Kidney (tissue), 13 donors: ENCODE measurements at regions not wholly inside any gene's neighbourhood (a gene's known extent, or its start where the extent isn't known, plus 50 kb on each side); places are given as distances from the start of the nearest gene placed in this dataset.
"Not testable (repeated sequence)": the region's sequence is repeated elsewhere in the genome, so short reads cannot be mapped to it uniquely, and the experiment has no call there.

Experiments used
- DNase-seq, 5 donors: peaks; one replicate each; pipeline ENCODE4 v3.0.0-alpha.2; 2013 to 2020
- FAIRE-seq: peaks from 2 replicates; lab custom pipeline; 2012; peaks lifted over from hg19 to GRCh38; lab: Jason Lieb, UNC
- H3K27ac ChIP-seq, 2 donors: one replicate each; pipeline ENCODE4 v1.7.0; 2013; ENCODE audit warnings: low read depth in 2 of 2, low read length in 2 of 2, inconsistent platforms in 1 of 2
- H3K27me3 ChIP-seq: one replicate; pipeline ENCODE4 v1.7.1; 2013; ENCODE audit warnings: low read length, inconsistent platforms; ENCODE audit not compliant: control insufficient read depth, insufficient read depth
- H3K36me3 ChIP-seq, 3 donors: one replicate each; pipeline versions ENCODE4 v1.7.0 to v1.7.1; 2013; ENCODE audit warnings: low read length in 3 of 3, control low read depth in 1 of 3, inconsistent platforms in 1 of 3; ENCODE audit not compliant: insufficient read depth in 3 of 3, control insufficient read depth in 2 of 3
- H3K4me1 ChIP-seq, 3 donors: one replicate each; pipeline versions ENCODE4 v1.7.0 to v1.7.1; 2013; ENCODE audit warnings: low read length in 3 of 3, inconsistent platforms in 1 of 3, low read depth in 1 of 3; ENCODE audit not compliant: control insufficient read depth in 2 of 3, insufficient read depth in 2 of 3
- H3K4me3 ChIP-seq, 3 donors: one replicate each; pipeline versions ENCODE4 v1.7.0 to v1.8.1; 2013; ENCODE audit warnings: low read length in 3 of 3, control low read depth in 1 of 3, inconsistent platforms in 1 of 3
- H3K9ac ChIP-seq, 3 donors: one replicate each; pipeline versions ENCODE4 v1.7.0 to v1.7.1; 2013; ENCODE audit warnings: low read length in 3 of 3, control low read depth in 1 of 3, inconsistent platforms in 1 of 3
- H3K9me3 ChIP-seq, 3 donors: one replicate each; pipeline versions ENCODE4 v1.7.0 to v1.7.1; 2013; ENCODE audit warnings: low read length in 3 of 3, control low read depth in 1 of 3, inconsistent platforms in 1 of 3; ENCODE audit not compliant: control insufficient read depth in 2 of 3, insufficient read depth in 1 of 3
- CTCF ChIP-seq: IDR thresholded peaks from 3 replicates; pipeline ENCODE4 v1.5.1; 2012; ENCODE audit warnings: mild to moderate bottlenecking, moderate library complexity, borderline replicate concordance; ENCODE audit not compliant: insufficient read depth; ENCODE audit errors: extremely low read depth
- intact Hi-C: fragments of 100-400 bp; cut with DNase I; formaldehyde crosslinking; loops from one replicate; pipeline ENCODE4 v1.11.1; 2022
- donor health status: control.
- donor health status: control.
- donor health status: control.
- donor health status: control.
- donor health status: control.
- donor health status: DM: yes; HTN: yes; CAD: no.
- donor health status: Normal renal cell carcinoma (clear cell type).

GRCh38 chr5:129284010-129284409, 176.1 kb upstream of the ADAMTS19 start:
- no peaks in the 10 kb centered on the region for H3K27me3 ChIP-seq
- TF ChIP-seq CTCF, result no peak
- H3K27ac ChIP-seq, result no peak overlapping the region
- H3K36me3 ChIP-seq, result no peaks in the 10 kb centered on the region
- H3K4me1 ChIP-seq, result no peaks in the 10 kb centered on the region
- peak; percentile 98 for FAIRE-seq
- H3K9me3 ChIP-seq, result peaks cover 0 to 3% (median 0%) of the 10 kb centered on the region in 3 donors
- no peak for DNase-seq
- H3K9ac ChIP-seq, result no peak overlapping the region
- H3K4me3 ChIP-seq, result no peak overlapping the region
- intact Hi-C loops, result no loop called here

GRCh38 chr5:129294216-129294615, 165.9 kb upstream of the ADAMTS19 start:
- H3K27ac ChIP-seq, intact Hi-C loops, FAIRE-seq, H3K36me3 ChIP-seq, H3K9me3 ChIP-seq, DNase-seq, H3K9ac ChIP-seq, H3K4me1 ChIP-seq, H3K27me3 ChIP-seq, H3K4me3 ChIP-seq: not testable (repeated sequence)

GRCh38 chr5:129306725-129307124, 153.4 kb upstream of the ADAMTS19 start:
- FAIRE-seq, result no peak
- DNase-seq, result peak in 1 of 5 donors; percentile 47

GRCh38 chr5:129322968-129323367, 137.1 kb upstream of the ADAMTS19 start:
- FAIRE-seq (no peak), DNase-seq (no peak)
- intact Hi-C loops, result no loop called here
- Histone ChIP-seq H3K4me3 (no peak overlapping the region), H3K4me1 (no peaks in the 10 kb centered on the region), H3K27me3 (no peaks in the 10 kb centered on the region), H3K9ac (no peak overlapping the region), H3K9me3 (no peaks in the 10 kb centered on the region), H3K27ac (no peak overlapping the region), H3K36me3 (no peaks in the 10 kb centered on the region)
- TF ChIP-seq CTCF, result no peak

More at GRCh38 chr5:129306725-129307124, 153.4 kb upstream of the ADAMTS19 start:
- Histone ChIP-seq H3K4me3 (no peak overlapping the region), H3K27ac (no peak overlapping the region), H3K36me3 (no peaks in the 10 kb centered on the region), H3K27me3 (no peaks in the 10 kb centered on the region), H3K9me3 (peaks cover 0 to 19% (median 4%) of the 10 kb centered on the region in 3 donors), H3K9ac (no peak overlapping the region), H3K4me1 (no peaks in the 10 kb centered on the region)
- no peak for TF ChIP-seq CTCF
- intact Hi-C loops, result no loop called here
